Keratinocyte (primary cell): ENCODE measurements at regions not wholly inside any gene's neighbourhood (a gene's known extent, or its start where the extent isn't known, plus 50 kb on each side); places are given as distances from the start of the nearest gene placed in this dataset.
"Not testable (repeated sequence)": the region's sequence is repeated elsewhere in the genome, so short reads cannot be mapped to it uniquely, and the experiment has no call there.

Source experiments
- CTCF ChIP-seq, 3 experiments: IDR thresholded peaks in 1 of 3; conservative IDR thresholded peaks in 1 of 3; optimal IDR thresholded peaks in 1 of 3; 2 replicates in 2 of 3; 3 replicates in 1 of 3; pipeline versions ENCODE3 to v1.5.1; 2011; ENCODE audit warnings: low read length in 3 of 3, mild to moderate bottlenecking in 3 of 3, moderate library complexity in 2 of 3, control low read depth in 1 of 3, inconsistent platforms in 1 of 3; ENCODE audit not compliant: insufficient read depth in 2 of 3; ENCODE audit errors: extremely low read depth in 1 of 3
- EZH2 ChIP-seq: IDR thresholded peaks from one replicate; pipeline ENCODE4 v1.6.1; 2012; ENCODE audit warnings: inconsistent platforms, mild to moderate bottlenecking, low read length, moderate library complexity

- TF ChIP-seq CTCF (optimal IDR thresholded peaks at IDR 0.05 in 1 of 3, IDR thresholded peaks at IDR 0.05 in 1 of 3, conservative IDR thresholded peaks at IDR 0.05 in 1 of 3; ENCODE audit: extremely low read depth in 1 of 3, insufficient read depth in 2 of 3, low read length in 3 of 3); EZH2: not testable (repeated sequence)
Observed at GRCh38 chr16:29097965-29098364, 113.1 kb downstream of the LAT start.
